ENCODE measurements at regions not wholly inside any gene's neighbourhood (a gene's known extent, or its start where the extent isn't known, plus 50 kb on each side); places are given as distances from the start of the nearest gene placed in this dataset.

GRCh38 chr20:20877079-20877478 lies 164.6 kb upstream of the RALGAPA2 start:
- DNase-seq (ENCODE audit: low spot score), result no peak

- no peak for DNase-seq (ENCODE audit: low spot score)
Measured at GRCh38 chr20:20875716-20876115, 163.3 kb upstream of the RALGAPA2 start.

GRCh38 chr20:20872428-20872827 lies 160.0 kb upstream of the RALGAPA2 start:
- no peak for DNase-seq (ENCODE audit: low spot score)

GRCh38 chr20:20869161-20869775 lies 156.8 kb upstream of the RALGAPA2 start:
- DNase-seq (ENCODE audit: low spot score), result no peak

- DNase-seq (ENCODE audit: low spot score), result no peak
Measured at GRCh38 chr20:20864351-20865096, 152.1 kb upstream of the RALGAPA2 start.

GRCh38 chr20:20860078-20860806 lies 147.8 kb upstream of the RALGAPA2 start:
- peak; percentile 82 for DNase-seq (ENCODE audit: low spot score)

GRCh38 chr20:20859510-20859909 lies 147.1 kb upstream of the RALGAPA2 start:
- DNase-seq (ENCODE audit: low spot score), result no peak

GRCh38 chr20:20856956-20857355 lies 144.5 kb upstream of the RALGAPA2 start:
- DNase-seq (ENCODE audit: low spot score), result no peak

- no peak for DNase-seq (ENCODE audit: low spot score)
Measured at GRCh38 chr20:20856306-20856705, 143.9 kb upstream of the RALGAPA2 start.

GRCh38 chr20:20851385-20851784 lies 138.9 kb upstream of the RALGAPA2 start:
- DNase-seq (ENCODE audit: low spot score), result no peak

- no peak for DNase-seq (ENCODE audit: low spot score)
Measured at GRCh38 chr20:20850407-20850806, 138.0 kb upstream of the RALGAPA2 start.

- DNase-seq (ENCODE audit: low spot score), result no peak
Measured at GRCh38 chr20:20849161-20849560, 136.7 kb upstream of the RALGAPA2 start.

GRCh38 chr20:20847814-20848213 lies 135.4 kb upstream of the RALGAPA2 start:
- DNase-seq (ENCODE audit: low spot score), result no peak

GRCh38 chr20:20843982-20844381 lies 131.5 kb upstream of the RALGAPA2 start:
- DNase-seq (ENCODE audit: low spot score), result no peak

GRCh38 chr20:20839771-20840170 lies 127.3 kb upstream of the RALGAPA2 start:
- no peak for DNase-seq (ENCODE audit: low spot score)

- peak; percentile 56 for DNase-seq (ENCODE audit: low spot score)
Measured at GRCh38 chr20:20837574-20838021, 125.2 kb upstream of the RALGAPA2 start.

GRCh38 chr20:20836836-20837235 lies 124.4 kb upstream of the RALGAPA2 start:
- DNase-seq (ENCODE audit: low spot score), result no peak

GRCh38 chr20:20835897-20836296 lies 123.5 kb upstream of the RALGAPA2 start:
- DNase-seq (ENCODE audit: low spot score), result no peak

GRCh38 chr20:20834008-20834407 lies 121.6 kb upstream of the RALGAPA2 start:
- DNase-seq (ENCODE audit: low spot score), result no peak

GRCh38 chr20:20832715-20833114 lies 120.3 kb upstream of the RALGAPA2 start:
- DNase-seq (ENCODE audit: low spot score), result no peak

- DNase-seq (ENCODE audit: low spot score), result no peak
Measured at GRCh38 chr20:20831794-20832193, 119.3 kb upstream of the RALGAPA2 start.

- no peak for DNase-seq (ENCODE audit: low spot score)
Measured at GRCh38 chr20:20829681-20830080, 117.2 kb upstream of the RALGAPA2 start.

- no peak for DNase-seq (ENCODE audit: low spot score)
Measured at GRCh38 chr20:20827992-20828597, 115.7 kb upstream of the RALGAPA2 start.

Measured in kidney capillary endothelial cell (primary cell).